BLaER1 (cell line): ENCODE measurements at regions not wholly inside any gene's neighbourhood (a gene's known extent, or its start where the extent isn't known, plus 50 kb on each side); places are given as distances from the start of the nearest gene placed in this dataset.
A peak's percentile ranks its signal among the peaks of the same experiment; 100 is the strongest.
"Not testable (repeated sequence)": the region's sequence is repeated elsewhere in the genome, so short reads cannot be mapped to it uniquely, and the experiment has no call there.

Experiments used
- H3K27ac ChIP-seq: shearing (Covaris generic); formaldehyde crosslinking; 2 replicates; pipeline ENCODE4 v1.8.1; 2022
- H3K27me3 ChIP-seq: shearing (Covaris generic); formaldehyde crosslinking; 2 replicates; pipeline ENCODE4 v1.8.1; 2022
- H3K36me3 ChIP-seq: shearing (Covaris generic); formaldehyde crosslinking; 2 replicates; pipeline ENCODE4 v1.8.1; 2022
- H3K4me1 ChIP-seq: shearing (Covaris generic); formaldehyde crosslinking; 2 replicates; pipeline ENCODE4 v1.8.1; 2022
- H3K4me2 ChIP-seq: shearing (Covaris generic); formaldehyde crosslinking; 2 replicates; pipeline ENCODE4 v1.8.1; 2022
- H3K4me3 ChIP-seq: shearing (Covaris generic); formaldehyde crosslinking; 2 replicates; pipeline ENCODE4 v1.8.1; 2022
- H3K9ac ChIP-seq: shearing (Covaris generic); formaldehyde crosslinking; 2 replicates; pipeline ENCODE4 v1.8.1; 2022
- H3K9me3 ChIP-seq: shearing (Covaris generic); formaldehyde crosslinking; 2 replicates; pipeline ENCODE4 v1.8.1; 2022
- H4K20me1 ChIP-seq: shearing (Covaris generic); formaldehyde crosslinking; 2 replicates; pipeline ENCODE4 v1.8.1; 2022
- Cebpa-rat ChIP-seq: shearing (Covaris generic); IDR thresholded peaks from 2 replicates; pipeline ENCODE4 v1.8.1; 2022

GRCh38 chr7:149610441-149611011 is 112.9 kb upstream of the ZNF746 start:
- Histone ChIP-seq H3K27me3 (no peaks in the 10 kb centered on the region), H3K4me3 (no peak overlapping the region), H3K9me3 (no peaks in the 10 kb centered on the region), H3K36me3 (peaks cover 100% of the 10 kb centered on the region), H4K20me1 (peaks cover 28% of the 10 kb centered on the region), H3K4me1 (no peaks in the 10 kb centered on the region), H3K9ac (no peak overlapping the region), H3K4me2 (no peak overlapping the region), H3K27ac (no peak overlapping the region)
- no peak for TF ChIP-seq Cebpa-rat

DNA sequence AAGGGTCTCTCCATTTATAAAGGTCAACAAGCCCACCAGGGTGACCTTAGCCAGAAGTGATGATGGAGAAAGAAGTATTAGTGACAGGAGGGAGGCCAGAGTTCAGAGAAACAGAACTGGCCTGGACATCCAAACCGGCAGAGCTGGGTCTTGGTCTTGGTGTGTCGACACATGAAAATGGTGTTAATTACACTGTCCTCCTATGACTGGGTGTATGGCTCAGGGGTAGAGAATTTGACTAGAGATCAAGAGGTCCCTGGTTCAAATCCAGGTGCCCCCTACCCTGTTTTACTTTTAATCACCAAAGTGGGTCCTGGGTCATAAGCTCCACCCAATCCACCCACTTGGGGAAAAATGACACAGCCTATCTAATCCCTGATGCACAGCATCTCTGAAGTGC is 110.6 kb upstream of the ZNF746 start:
- Histone ChIP-seq H3K27me3 (no peaks in the 10 kb centered on the region), H3K4me3 (no peak overlapping the region), H3K4me1 (no peaks in the 10 kb centered on the region), H4K20me1 (peaks cover 27% of the 10 kb centered on the region), H3K27ac (no peak overlapping the region), H3K9ac (no peak overlapping the region), H3K9me3 (no peaks in the 10 kb centered on the region), H3K36me3 (peaks cover 96% of the 10 kb centered on the region), H3K4me2 (no peak overlapping the region)
- TF ChIP-seq Cebpa-rat, result no peak

GRCh38 chr7:149607683-149608082 is 110.1 kb upstream of the ZNF746 start:
- Histone ChIP-seq H4K20me1 (peaks cover 23% of the 10 kb centered on the region), H3K36me3 (peaks cover 96% of the 10 kb centered on the region), H3K27ac (no peak overlapping the region), H3K4me2 (no peak overlapping the region), H3K4me3 (no peak overlapping the region), H3K27me3 (no peaks in the 10 kb centered on the region), H3K4me1 (no peaks in the 10 kb centered on the region), H3K9ac (no peak overlapping the region), H3K9me3 (no peaks in the 10 kb centered on the region)
- no peak for TF ChIP-seq Cebpa-rat

DNA sequence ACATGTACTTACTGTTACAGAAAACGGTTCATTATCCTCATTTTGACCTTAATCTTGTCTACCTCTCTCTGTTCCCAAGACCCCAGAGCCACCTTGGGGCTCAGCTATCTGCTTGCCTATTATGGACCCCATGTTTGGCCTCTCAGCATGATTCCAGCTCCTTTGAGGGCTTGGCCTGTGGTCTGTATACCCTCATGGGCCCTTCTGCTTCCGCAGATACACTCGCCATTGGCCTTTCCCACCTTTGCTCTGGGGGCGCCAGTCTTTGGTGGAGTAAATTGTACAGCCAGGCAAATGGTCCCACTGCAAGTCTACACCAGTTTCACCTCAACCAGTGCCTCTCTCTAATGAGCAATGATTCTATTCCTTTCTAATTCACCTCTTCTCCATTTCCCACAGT is 109.2 kb upstream of the ZNF746 start:
- H3K36me3 ChIP-seq, result peaks cover 96% of the 10 kb centered on the region

DNA sequence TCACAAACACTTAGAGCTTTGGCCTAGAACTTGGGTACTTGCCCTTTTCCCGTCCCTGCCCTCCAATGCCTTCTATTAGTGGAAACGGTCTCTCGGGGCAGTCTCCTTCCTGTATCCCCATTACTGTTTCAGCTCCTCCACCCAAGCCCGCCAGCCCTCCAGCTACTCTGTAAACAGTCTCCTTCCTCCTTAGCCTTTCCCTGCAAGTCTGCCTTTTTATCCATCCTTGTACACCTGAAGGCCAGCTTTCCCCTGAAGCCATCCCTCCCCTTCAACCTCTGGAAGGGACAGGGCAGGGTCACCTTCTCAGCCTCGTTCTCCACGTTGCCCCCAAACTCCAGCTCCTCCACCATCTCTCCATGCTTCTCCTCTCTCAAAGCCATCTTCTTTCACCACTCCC is 108.1 kb upstream of the ZNF746 start:
- Histone ChIP-seq H3K27me3 (no peaks in the 10 kb centered on the region), H3K36me3 (peaks cover 96% of the 10 kb centered on the region), H3K4me2 (no peak overlapping the region), H3K4me3 (no peak overlapping the region), H3K27ac (no peak overlapping the region), H4K20me1 (peaks cover 24% of the 10 kb centered on the region; the same call in 1 of the 2 replicates), H3K4me1 (peaks cover 11% of the 10 kb centered on the region), H3K9me3 (no peaks in the 10 kb centered on the region), H3K9ac (no peak overlapping the region)
- no peak for TF ChIP-seq Cebpa-rat

More for the DNA sequence above, 109.2 kb upstream of the ZNF746 start:
- Histone ChIP-seq H3K4me1 (no peaks in the 10 kb centered on the region; the same call in 1 of the 2 replicates), H3K27me3 (no peaks in the 10 kb centered on the region), H3K27ac (no peak overlapping the region), H3K9ac (no peak overlapping the region), H3K9me3 (no peaks in the 10 kb centered on the region), H3K4me3 (no peak overlapping the region), H3K4me2 (no peak overlapping the region), H4K20me1 (peaks cover 20% of the 10 kb centered on the region; the same call in 1 of the 2 replicates)
- no peak for TF ChIP-seq Cebpa-rat

DNA sequence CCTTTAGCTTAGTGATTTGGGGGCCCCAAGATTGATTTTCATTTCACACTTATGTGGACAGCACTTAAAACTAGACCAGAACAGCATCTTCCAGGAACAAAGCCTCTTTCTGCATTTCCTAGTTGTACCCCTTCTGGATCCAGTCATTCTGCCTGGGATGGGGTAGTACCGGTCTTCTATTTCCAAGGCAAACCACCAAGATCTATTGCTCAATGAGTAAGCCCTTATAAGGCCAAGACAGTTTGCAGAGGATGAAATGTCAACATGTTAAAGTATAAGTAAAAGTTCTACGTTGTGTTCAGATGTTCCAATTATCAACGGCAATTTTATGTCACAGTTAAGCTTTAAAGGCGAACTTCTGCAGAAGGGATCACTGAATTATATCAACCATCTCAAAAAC is 106.9 kb upstream of the ZNF746 start:
- no peak overlapping the region for H3K4me3 ChIP-seq
- peaks cover 36% of the 10 kb centered on the region; the same call in 1 of the 2 replicates for H4K20me1 ChIP-seq
- peaks cover 23% of the 10 kb centered on the region for H3K4me1 ChIP-seq
- H3K4me2 ChIP-seq, result no peak overlapping the region
- no peak overlapping the region for H3K27ac ChIP-seq
- H3K9ac ChIP-seq, result no peak overlapping the region
- no peaks in the 10 kb centered on the region for H3K9me3 ChIP-seq
- TF ChIP-seq Cebpa-rat, result no peak
- no peaks in the 10 kb centered on the region for H3K27me3 ChIP-seq
- peaks cover 91% of the 10 kb centered on the region for H3K36me3 ChIP-seq

GRCh38 chr7:149600669-149601330 is 103.2 kb upstream of the ZNF746 start:
- not testable (repeated sequence) for H3K9me3 ChIP-seq, H3K27me3 ChIP-seq, H3K9ac ChIP-seq, H3K4me3 ChIP-seq, H3K27ac ChIP-seq
- Histone ChIP-seq H4K20me1 (peaks cover 49% of the 10 kb centered on the region), H3K4me1 (peaks cover 29% of the 10 kb centered on the region), H3K4me2 (peak overlapping the region; percentile 63), H3K36me3 (peaks cover 87% of the 10 kb centered on the region)

DNA sequence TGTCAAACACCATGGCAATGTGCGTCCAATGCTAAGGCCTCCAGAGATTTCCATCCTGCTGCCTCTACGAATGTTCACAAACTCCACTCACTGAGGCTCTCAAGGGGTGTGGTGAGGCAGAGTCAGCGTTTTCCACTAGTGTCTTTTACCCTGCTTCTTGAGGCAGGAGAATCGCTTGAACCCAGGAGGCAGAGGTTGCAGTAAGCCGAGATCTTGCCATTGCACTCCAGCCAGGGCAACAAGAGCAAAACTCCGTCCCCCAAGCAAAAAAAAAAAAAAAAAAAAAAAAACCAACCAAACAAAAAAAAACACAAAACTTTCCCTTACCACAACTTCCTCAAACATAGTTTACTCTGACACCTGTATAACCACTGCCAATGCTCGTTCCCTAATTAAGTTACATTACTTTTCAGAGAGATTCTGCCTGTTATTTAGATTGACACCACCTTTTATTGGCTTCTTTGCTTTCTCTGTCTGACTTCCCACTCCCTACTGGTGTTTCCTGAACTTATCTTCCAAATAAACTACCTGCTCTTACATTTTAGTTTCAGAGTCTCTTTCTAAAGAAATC is 102.1 kb upstream of the ZNF746 start:
- no peaks in the 10 kb centered on the region for H3K9me3 ChIP-seq
- peaks cover 91% of the 10 kb centered on the region for H3K36me3 ChIP-seq
- no peak overlapping the region for H3K9ac ChIP-seq
- peaks cover 29% of the 10 kb centered on the region for H3K4me1 ChIP-seq
- TF ChIP-seq Cebpa-rat, result no peak
- H3K4me2 ChIP-seq, result peak overlapping the region; percentile 63
- H4K20me1 ChIP-seq, result peaks cover 51% of the 10 kb centered on the region
- no peaks in the 10 kb centered on the region for H3K27me3 ChIP-seq
- H3K4me3 ChIP-seq, result no peak overlapping the region
- no peak overlapping the region for H3K27ac ChIP-seq

GRCh38 chr7:149598721-149599308 is 101.2 kb upstream of the ZNF746 start:
- Histone ChIP-seq H3K4me3 (no peak overlapping the region), H3K9me3 (no peaks in the 10 kb centered on the region), H3K4me2 (no peak overlapping the region), H3K36me3 (peaks cover 90% of the 10 kb centered on the region), H3K4me1 (peaks cover 29% of the 10 kb centered on the region), H4K20me1 (peaks cover 46% of the 10 kb centered on the region), H3K27ac (no peak overlapping the region), H3K27me3 (no peaks in the 10 kb centered on the region), H3K9ac (no peak overlapping the region)
- no peak for TF ChIP-seq Cebpa-rat

GRCh38 chr7:149597789-149598188 is 100.2 kb upstream of the ZNF746 start:
- Histone ChIP-seq H4K20me1 (peaks cover 50% of the 10 kb centered on the region), H3K4me1 (peaks cover 29% of the 10 kb centered on the region), H3K36me3 (peaks cover 88% of the 10 kb centered on the region)
- not testable (repeated sequence) for H3K27ac ChIP-seq, H3K27me3 ChIP-seq, H3K9me3 ChIP-seq, H3K9ac ChIP-seq, H3K4me3 ChIP-seq, H3K4me2 ChIP-seq
